ENCODE measurements at regions not wholly inside any gene's neighbourhood (a gene's known extent, or its start where the extent isn't known, plus 50 kb on each side); places are given as distances from the start of the nearest gene placed in this dataset.

DNA sequence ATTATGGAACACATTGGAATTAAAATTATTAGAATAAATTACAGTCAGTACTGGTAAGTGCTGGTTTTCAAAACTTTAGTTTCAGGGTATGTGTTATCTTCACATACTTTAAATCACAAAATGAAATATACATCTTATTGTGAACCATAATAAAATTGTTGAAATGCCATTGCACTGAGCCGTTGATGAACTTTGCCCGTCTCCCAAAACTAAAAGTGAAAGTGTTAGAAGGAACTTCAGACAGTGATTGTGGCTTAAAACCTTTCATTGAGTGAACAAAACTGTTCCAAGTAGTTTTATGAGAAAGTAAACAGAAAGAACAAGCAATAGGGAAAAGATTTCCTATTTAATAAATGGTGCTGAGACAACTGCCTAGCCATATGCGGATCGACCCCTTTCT, 811.6 kb downstream of the PLCL1 start:
- TF ChIP-seq POLR2A (IDR thresholded peaks at IDR 0.05; ENCODE audit: low read length) (no peak), GATA1 (IDR thresholded peaks at IDR 0.05; ENCODE audit: low read depth, low read length) (no peak)
